HCT116 (cell line): ENCODE measurements at regions not wholly inside any gene's neighbourhood (a gene's known extent, or its start where the extent isn't known, plus 50 kb on each side); places are given as distances from the start of the nearest gene placed in this dataset.
A peak's percentile ranks its signal among the peaks of the same experiment; 100 is the strongest.

Experiments used
- ATAC-seq: fragments of 200-7000 bp; cut with Tn5 transposase; 2 replicates; pipeline ENCODE4 v1.9.1; 2020; ENCODE audit warnings: mild to moderate bottlenecking, moderate library complexity
- BruUV-seq: library from RNA; stranded (reverse); fragments of 400-500 nt; replicated peaks from 2 replicates; lab custom pipeline; 2021; lab: Mats Ljungman, UMichigan
- CTCF ChIA-PET: fragments of 300-600 bp; sonication (Branson Sonifier 250); formaldehyde crosslinking; loops from one replicate; lab custom pipeline; 2021; ENCODE audit warnings: antibody characterized with exemption; lab: Charles Lee
- POLR2A ChIA-PET: fragments of 300-600, 350-600 bp; sonication (Branson Sonifier 250); formaldehyde crosslinking; loops from one replicate; lab custom pipeline; 2021; ENCODE audit warnings: antibody characterized with exemption; lab: Charles Lee
- RAD21 ChIA-PET, 2 experiments: fragments of 300-600 bp; sonication (Branson Sonifier 250); formaldehyde crosslinking; loops; one replicate each; lab custom pipeline; 2023; ENCODE audit warnings: low total read pairs in 2 of 2; ENCODE audit not compliant: uncharacterized antibody in 2 of 2, unreplicated experiment in 2 of 2, low non-redundant PET in 1 of 2; lab: Charles Lee
- DNase-seq: peaks from one replicate; pipeline ENCODE4 v3.0.0-alpha.2; 2010; ENCODE audit warnings: low read depth, low spot score
- H2AFZ ChIP-seq: fragments of 200-600 bp; shearing (Covaris generic), sonication (generic); 2 replicates; pipeline ENCODE4 v1.6.1; 2017; ENCODE audit warnings: low read depth, mixed run types, mixed read lengths, antibody characterized with exemption, low read length; ENCODE audit not compliant: poor library complexity, severe bottlenecking
- H3K27ac ChIP-seq: 2 replicates; pipeline ENCODE4 v1.5.1; 2012; ENCODE audit warnings: low read depth, low read length
- H3K27me3 ChIP-seq: fragments of 200-600 bp; sonication (generic); 2 replicates; pipeline ENCODE4 v1.6.1; 2016; ENCODE audit warnings: mixed run types, low read length, mixed read lengths; ENCODE audit not compliant: insufficient read depth
- H3K36me3 ChIP-seq, 2 experiments: fragments of 200-500 bp in 1 of 2; fragments of 200-600 bp in 1 of 2; sonication (Bioruptor generic) in 1 of 2; sonication (generic) in 1 of 2; 2 replicates each; pipeline versions ENCODE4 v1.5.1 to v1.6.1; 2014 to 2016; ENCODE audit warnings: low read length in 2 of 2, inconsistent platforms in 1 of 2, mixed read lengths in 1 of 2, mixed run types in 1 of 2; ENCODE audit not compliant: insufficient read depth in 2 of 2, control insufficient read depth in 1 of 2
- H3K4me1 ChIP-seq, 2 experiments: fragments of 200-600 bp in 1 of 2; sonication (generic) in 1 of 2; 2 replicates each; pipeline versions ENCODE4 v1.5.1 to v1.6.1; 2012 to 2017; ENCODE audit warnings: low read length in 2 of 2, inconsistent platforms in 1 of 2, mild to moderate bottlenecking in 1 of 2, mixed read lengths in 1 of 2, mixed run types in 1 of 2, moderate library complexity in 1 of 2; ENCODE audit not compliant: insufficient read depth in 2 of 2, control insufficient read depth in 1 of 2
- H3K4me2 ChIP-seq: fragments of 200-600 bp; sonication (generic); 2 replicates; pipeline ENCODE4 v1.6.1; 2017; ENCODE audit warnings: mixed run types, low read length, mixed read lengths
- H3K4me3 ChIP-seq, 2 experiments: fragments of 200-600 bp in 1 of 2; sonication (generic) in 1 of 2; replicated peaks in 1 of 2; 2 replicates each; pipeline ENCODE4 v1.5.1; 2011 to 2016; ENCODE audit warnings: low read length in 2 of 2, control low read depth in 1 of 2, low read depth in 1 of 2, mild to moderate bottlenecking in 1 of 2, mixed read lengths in 1 of 2, mixed run types in 1 of 2
- H3K79me2 ChIP-seq: fragments of 200-600 bp; sonication (generic); 2 replicates; pipeline ENCODE4 v1.6.1; 2017; ENCODE audit warnings: mild to moderate bottlenecking, mixed run types, low read length, moderate library complexity, mixed read lengths; ENCODE audit not compliant: insufficient read depth
- H3K9ac ChIP-seq: fragments of 200-600 bp; sonication (generic); 2 replicates; pipeline ENCODE4 v1.6.1; 2016; ENCODE audit warnings: low read length, mixed read lengths
- H3K9me2 ChIP-seq: fragments of 200-600 bp; sonication (generic), shearing (Covaris generic); 2 replicates; pipeline ENCODE4 v1.6.1; 2017; ENCODE audit warnings: mixed run types, mild to moderate bottlenecking, moderate library complexity; ENCODE audit not compliant: insufficient read depth
- H3K9me3 ChIP-seq, 2 experiments: fragments of 200-500 bp in 1 of 2; fragments of 200-600 bp in 1 of 2; sonication (Bioruptor generic) in 1 of 2; sonication (generic) in 1 of 2; 2 replicates each; pipeline ENCODE4 v1.6.1; 2014 to 2017; ENCODE audit warnings: low read length in 2 of 2, mixed read lengths in 2 of 2, inconsistent platforms in 1 of 2, low read depth in 1 of 2, mild to moderate bottlenecking in 1 of 2, mixed run types in 1 of 2, moderate library complexity in 1 of 2; ENCODE audit not compliant: control insufficient read depth in 1 of 2, insufficient read depth in 1 of 2
- H4K20me1 ChIP-seq: fragments of 200-600 bp; sonication (generic), shearing (Covaris generic); 2 replicates; pipeline ENCODE4 v1.6.1; 2017; ENCODE audit warnings: mixed run types, mild to moderate bottlenecking, moderate library complexity; ENCODE audit not compliant: insufficient read depth
- CBX3 ChIP-seq: IDR thresholded peaks from 2 replicates; pipeline ENCODE4 v1.6.1; 2012; ENCODE audit warnings: low read depth
- ELF1 ChIP-seq: IDR thresholded peaks from 2 replicates; pipeline ENCODE4 v1.6.1; 2012; ENCODE audit warnings: low read depth, borderline replicate concordance
- MAX ChIP-seq: IDR thresholded peaks from 2 replicates; pipeline ENCODE4 v1.6.1; 2012
- POLR2AphosphoS5 ChIP-seq: IDR thresholded peaks from 2 replicates; pipeline ENCODE4 v1.6.1; 2011; ENCODE audit warnings: mild to moderate bottlenecking, low read depth, low read length, moderate library complexity
- REST ChIP-seq: IDR thresholded peaks from 2 replicates; pipeline ENCODE4 v1.6.1; 2012; ENCODE audit warnings: low read depth
- SP1 ChIP-seq: IDR thresholded peaks from 2 replicates; pipeline ENCODE4 v1.6.1; 2012; ENCODE audit warnings: low read depth
- intact Hi-C: fragments of 100-400 bp; cut with micrococcal nuclease; formaldehyde crosslinking; loops from 2 replicates; pipeline ENCODE4 v1.10.0; 2022

GRCh38 chr10:3837647-3838459, 52.8 kb upstream of the KLF6 start:
- ChIA-PET CTCF (no interaction called here), RAD21 (no interaction called here), POLR2A (no interaction called here)
- DNase-seq (no peak), ATAC-seq (no peak)
- Histone ChIP-seq H3K27ac (no peak overlapping the region), H3K4me3 (no peak overlapping the region), H3K9me2 (no peaks in the 10 kb centered on the region; the same call in 1 of the 2 replicates), H3K9me3 (no peaks in the 10 kb centered on the region), H3K4me1 (peaks cover 0 to 12% of the 10 kb centered on the region in 2 experiments; a peak in 2 of 4 replicates), H3K36me3 (no peaks in the 10 kb centered on the region), H3K4me2 (peak overlapping the region; percentile 42; the same call in 1 of the 2 replicates), H3K9ac (no peak overlapping the region), H3K79me2 (no peaks in the 10 kb centered on the region), H2AFZ (peak overlapping the region; percentile 1), H3K27me3 (no peaks in the 10 kb centered on the region), H4K20me1 (no peaks in the 10 kb centered on the region)
- BruUV-seq, result no TSS peak
- TF ChIP-seq REST (no peak), POLR2AphosphoS5 (no peak), MAX (no peak), SP1 (no peak), CBX3 (no peak), ELF1 (no peak)
- intact Hi-C loops, result no loop called here
